Erythroblast (primary cell): ENCODE measurements at regions not wholly inside any gene's neighbourhood (a gene's known extent, or its start where the extent isn't known, plus 50 kb on each side); places are given as distances from the start of the nearest gene placed in this dataset.

Source experiments
- GATA1 ChIP-seq: IDR thresholded peaks from 2 replicates; pipeline ENCODE4 v1.6.1; 2011; ENCODE audit warnings: low read depth, mild to moderate bottlenecking, control low read depth, low read length, moderate library complexity
- POLR2A ChIP-seq: IDR thresholded peaks from 2 replicates; pipeline ENCODE4 v1.6.1; 2011; ENCODE audit warnings: mild to moderate bottlenecking, low read length

- TF ChIP-seq POLR2A (no peak), GATA1 (no peak)
Observed at GRCh38 chr4:145988628-145989027, 50.0 kb upstream of the ZNF827 start.
